ENCODE measurements at regions not wholly inside any gene's neighbourhood (a gene's known extent, or its start where the extent isn't known, plus 50 kb on each side); places are given as distances from the start of the nearest gene placed in this dataset.

GRCh38 chr12:93254911-93255310, 122.8 kb upstream of the NUDT4 start:
- H3K4me3 Mint-ChIP-seq: no peak overlapping the region
- TF ChIP-seq, protein P1, sequence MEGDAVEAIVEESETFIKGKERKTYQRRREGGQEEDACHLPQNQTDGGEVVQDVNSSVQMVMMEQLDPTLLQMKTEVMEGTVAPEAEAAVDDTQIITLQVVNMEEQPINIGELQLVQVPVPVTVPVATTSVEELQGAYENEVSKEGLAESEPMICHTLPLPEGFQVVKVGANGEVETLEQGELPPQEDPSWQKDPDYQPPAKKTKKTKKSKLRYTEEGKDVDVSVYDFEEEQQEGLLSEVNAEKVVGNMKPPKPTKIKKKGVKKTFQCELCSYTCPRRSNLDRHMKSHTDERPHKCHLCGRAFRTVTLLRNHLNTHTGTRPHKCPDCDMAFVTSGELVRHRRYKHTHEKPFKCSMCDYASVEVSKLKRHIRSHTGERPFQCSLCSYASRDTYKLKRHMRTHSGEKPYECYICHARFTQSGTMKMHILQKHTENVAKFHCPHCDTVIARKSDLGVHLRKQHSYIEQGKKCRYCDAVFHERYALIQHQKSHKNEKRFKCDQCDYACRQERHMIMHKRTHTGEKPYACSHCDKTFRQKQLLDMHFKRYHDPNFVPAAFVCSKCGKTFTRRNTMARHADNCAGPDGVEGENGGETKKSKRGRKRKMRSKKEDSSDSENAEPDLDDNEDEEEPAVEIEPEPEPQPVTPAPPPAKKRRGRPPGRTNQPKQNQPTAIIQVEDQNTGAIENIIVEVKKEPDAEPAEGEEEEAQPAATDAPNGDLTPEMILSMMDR (IDR thresholded peaks at IDR 0.05): no peak
- peaks cover 22% of the 10 kb centered on the region for H3K9me3 Mint-ChIP-seq
- peaks cover 16% of the 10 kb centered on the region for H3K36me3 Mint-ChIP-seq (ENCODE audit: low read depth)
- H3K27me3 Mint-ChIP-seq (ENCODE audit: insufficient read depth): no peaks in the 10 kb centered on the region
- peaks cover 19% of the 10 kb centered on the region for H3K4me1 Mint-ChIP-seq (ENCODE audit: low read depth)
- DNase-seq: no peak
- no peak overlapping the region for H3K27ac Mint-ChIP-seq

DNA sequence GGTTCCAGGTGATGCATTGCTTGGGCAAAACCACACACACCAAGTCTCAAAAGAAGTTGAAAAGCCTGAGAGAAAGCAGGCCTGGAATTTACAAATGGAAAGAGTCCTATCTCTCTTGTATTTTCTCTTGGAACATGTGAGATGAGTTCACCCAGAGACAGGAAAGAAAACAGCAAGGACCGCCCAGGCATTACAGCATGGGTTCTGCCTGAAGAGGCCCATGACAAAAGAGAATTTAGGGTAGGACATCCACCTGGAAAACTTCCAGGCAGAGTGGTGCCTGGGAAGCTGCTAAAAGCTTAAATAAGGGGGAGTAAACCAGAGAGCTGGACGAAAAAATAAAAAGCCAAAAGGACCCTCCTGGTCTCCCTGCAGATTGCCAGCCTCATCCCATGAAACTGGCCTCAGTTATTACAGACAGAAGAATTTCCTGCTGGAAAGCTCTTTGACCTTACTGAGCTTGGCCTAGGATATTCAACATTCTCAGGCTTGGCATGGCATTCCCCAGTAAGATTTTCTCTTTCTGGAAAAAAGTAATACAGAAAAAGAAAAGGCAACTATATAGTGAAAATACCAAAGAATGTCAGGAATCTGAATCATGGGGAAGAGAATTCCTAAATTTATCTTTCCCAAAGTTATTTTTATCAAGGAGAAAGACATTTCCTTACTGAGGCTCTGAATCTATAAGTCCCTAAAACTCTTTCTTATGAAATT, 121.3 kb upstream of the NUDT4 start:
- Mint-ChIP-seq H3K27ac (peak overlapping the region; percentile 57; the same call in 1 of the 2 replicates), H3K4me1 (ENCODE audit: low read depth) (peaks cover 16% of the 10 kb centered on the region), H3K4me3 (no peak overlapping the region), H3K36me3 (ENCODE audit: low read depth) (peaks cover 16% of the 10 kb centered on the region), H3K27me3 (ENCODE audit: insufficient read depth) (no peaks in the 10 kb centered on the region), H3K9me3 (peaks cover 22% of the 10 kb centered on the region)
- no peak for DNase-seq
- TF ChIP-seq, protein P1 (IDR thresholded peaks at IDR 0.05): no peak

- no peaks in the 10 kb centered on the region for H3K36me3 Mint-ChIP-seq (ENCODE audit: low read depth)
Observed at GRCh38 chr12:93261505-93262094, 116.1 kb upstream of the NUDT4 start.

GRCh38 chr12:93272997-93273396, 104.7 kb upstream of the NUDT4 start:
- Mint-ChIP-seq H3K4me1 (ENCODE audit: low read depth) (peaks cover 8% of the 10 kb centered on the region), H3K27ac (no peak overlapping the region), H3K27me3 (ENCODE audit: insufficient read depth) (peaks cover 2% of the 10 kb centered on the region; the same call in 1 of the 2 replicates), H3K4me3 (no peak overlapping the region), H3K36me3 (ENCODE audit: low read depth) (no peaks in the 10 kb centered on the region), H3K9me3 (no peaks in the 10 kb centered on the region)
- DNase-seq: no peak
- TF ChIP-seq, protein P1 (IDR thresholded peaks at IDR 0.05): no peak

More at GRCh38 chr12:93261505-93262094, 116.1 kb upstream of the NUDT4 start:
- Mint-ChIP-seq H3K9me3 (no peaks in the 10 kb centered on the region), H3K27ac (no peak overlapping the region), H3K4me3 (no peak overlapping the region), H3K4me1 (ENCODE audit: low read depth) (peaks cover 7% of the 10 kb centered on the region), H3K27me3 (ENCODE audit: insufficient read depth) (no peaks in the 10 kb centered on the region)
- TF ChIP-seq, protein P1 (IDR thresholded peaks at IDR 0.05): no peak
- DNase-seq: no peak

- peaks cover 2% of the 10 kb centered on the region; the same call in 1 of the 2 replicates for H3K27me3 Mint-ChIP-seq (ENCODE audit: insufficient read depth)
- peaks cover 8% of the 10 kb centered on the region for H3K4me1 Mint-ChIP-seq (ENCODE audit: low read depth)
- H3K9me3 Mint-ChIP-seq: no peaks in the 10 kb centered on the region
- no peak overlapping the region for H3K27ac Mint-ChIP-seq
- no peaks in the 10 kb centered on the region for H3K36me3 Mint-ChIP-seq (ENCODE audit: low read depth)
- TF ChIP-seq, protein P1 (IDR thresholded peaks at IDR 0.05): no peak
- no peak for DNase-seq
- H3K4me3 Mint-ChIP-seq: peak overlapping the region; percentile 13; the same call in 1 of the 2 replicates
Observed at GRCh38 chr12:93273834-93274564, 103.7 kb upstream of the NUDT4 start.
